Panc1 (cell line): ENCODE measurements at regions not wholly inside any gene's neighbourhood (a gene's known extent, or its start where the extent isn't known, plus 50 kb on each side); places are given as distances from the start of the nearest gene placed in this dataset.

Experiments
- ATAC-seq: fragments of 200-7000 bp; cut with Tn5 transposase; 2 replicates; pipeline ENCODE4 v1.9.1; 2020; ENCODE audit warnings: mild to moderate bottlenecking, moderate library complexity
- BruUV-seq: library from RNA; stranded (reverse); fragments of 400-500 nt; replicated peaks from 2 replicates; lab custom pipeline; 2021; lab: Mats Ljungman, UMichigan
- CTCF ChIA-PET: fragments of 300-600 bp; sonication (Branson Sonifier 250); formaldehyde crosslinking; loops from one replicate; lab custom pipeline; 2022; ENCODE audit warnings: antibody characterized with exemption; lab: Charles Lee
- POLR2A ChIA-PET: fragments of 300-600 bp; sonication (Branson Sonifier 250); formaldehyde crosslinking; loops from one replicate; lab custom pipeline; 2022; ENCODE audit warnings: antibody characterized with exemption; lab: Charles Lee
- DNase-seq: peaks from one replicate; pipeline ENCODE4 v3.0.0-alpha.2; 2010; ENCODE audit warnings: low read depth, low spot score
- H3K27ac ChIP-seq: 2 replicates; pipeline ENCODE4 v1.5.1; 2011; ENCODE audit warnings: mild to moderate bottlenecking, low read length, inconsistent platforms
- H3K27me3 ChIP-seq: fragments of 200-500 bp; sonication (Bioruptor generic); 2 replicates; pipeline ENCODE4 v1.6.0; 2014; ENCODE audit warnings: low read length, inconsistent platforms; ENCODE audit not compliant: control insufficient read depth, insufficient read depth
- H3K36me3 ChIP-seq: fragments of 200-500 bp; sonication (Bioruptor generic); 2 replicates; pipeline ENCODE4 v1.5.1; 2014; ENCODE audit warnings: inconsistent platforms, mild to moderate bottlenecking, low read length, moderate library complexity; ENCODE audit not compliant: control insufficient read depth, insufficient read depth
- H3K4me1 ChIP-seq: 2 replicates; pipeline ENCODE4 v1.5.1; 2011; ENCODE audit warnings: inconsistent platforms, mild to moderate bottlenecking, low read length, moderate library complexity; ENCODE audit not compliant: control insufficient read depth, insufficient read depth
- H3K4me3 ChIP-seq, 2 experiments: 2 replicates each; pipeline ENCODE4 v1.5.1; 2011 to 2012; ENCODE audit warnings: low read depth in 2 of 2, low read length in 2 of 2, mild to moderate bottlenecking in 2 of 2, inconsistent platforms in 1 of 2, moderate library complexity in 1 of 2
- H3K9me3 ChIP-seq: fragments of 200-500 bp; sonication (Bioruptor generic); 2 replicates; pipeline ENCODE4 v1.5.1; 2014; ENCODE audit warnings: low read depth, mild to moderate bottlenecking, inconsistent platforms, low read length, moderate library complexity; ENCODE audit not compliant: control insufficient read depth, insufficient read depth
- CTCF ChIP-seq: fragments of 450-650 bp; IDR thresholded peaks from 2 replicates; pipeline ENCODE4 v1.5.1; 2017; ENCODE audit warnings: mild to moderate bottlenecking
- POLR2AphosphoS5 ChIP-seq: IDR thresholded peaks from 2 replicates; pipeline ENCODE4 v1.6.1; 2012; ENCODE audit warnings: mild to moderate bottlenecking, low read depth, low read length, moderate library complexity
- SIN3A ChIP-seq: IDR thresholded peaks from 2 replicates; pipeline ENCODE4 v1.6.1; 2012; ENCODE audit warnings: low read depth, mild to moderate bottlenecking, low read length, moderate library complexity, borderline replicate concordance; ENCODE audit not compliant: insufficient read depth
- TCF7L2 ChIP-seq: IDR thresholded peaks from 2 replicates; pipeline ENCODE4 v1.6.1; 2011; ENCODE audit warnings: mild to moderate bottlenecking, low read depth, low read length, inconsistent platforms
- in situ Hi-C: cut with HindIII; loops from 2 replicates; pipeline ENCODE4 v1.10.0; 2016; ENCODE audit warnings: low sequenced_read_pairs, low pct_unique_long_range_greater_than_20kb
- intact Hi-C: fragments of 100-400 bp; cut with micrococcal nuclease; formaldehyde crosslinking; loops from one replicate; pipeline ENCODE4 v1.10.0; 2022; ENCODE audit not compliant: unreplicated experiment
- TF ChIP-seq, protein P1 (sequence below), 2 experiments: IDR thresholded peaks; 2 replicates each; pipeline ENCODE4 v1.6.1; 2011 to 2012; ENCODE audit warnings: low read depth in 2 of 2, control low read depth in 1 of 2, low read length in 1 of 2, mild to moderate bottlenecking in 1 of 2, moderate library complexity in 1 of 2; ENCODE audit not compliant: insufficient read depth in 1 of 2

DNA sequence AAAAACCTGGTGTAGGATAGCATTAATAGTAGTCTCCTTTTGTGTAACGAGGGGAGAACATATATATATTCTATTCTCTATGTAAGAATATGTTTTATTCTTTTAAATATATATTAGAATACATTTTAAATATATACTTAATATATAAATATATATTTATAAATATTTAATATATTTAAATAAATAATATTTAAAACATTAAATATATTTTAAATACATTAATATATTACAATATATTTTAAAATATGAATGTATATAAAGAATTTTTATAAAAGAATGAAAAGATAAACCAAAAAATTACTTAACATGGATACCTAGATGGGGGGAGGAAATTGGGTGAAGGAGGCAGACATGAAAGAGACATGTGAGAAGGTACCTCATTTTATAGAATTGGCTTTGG, 53.0 kb upstream of the ZNF831 start:
- intact Hi-C loops, result no loop called here
- H3K9me3 ChIP-seq, result no peaks in the 10 kb centered on the region
- H3K36me3 ChIP-seq, result no peaks in the 10 kb centered on the region
- H3K27ac ChIP-seq, result no peak overlapping the region
- no TSS peak for BruUV-seq
- POLR2A ChIA-PET, result no interaction called here
- no peak overlapping the region for H3K4me3 ChIP-seq
- no peak for DNase-seq
- no peaks in the 10 kb centered on the region for H3K4me1 ChIP-seq
- ATAC-seq, result no peak
- TF ChIP-seq, protein P1, sequence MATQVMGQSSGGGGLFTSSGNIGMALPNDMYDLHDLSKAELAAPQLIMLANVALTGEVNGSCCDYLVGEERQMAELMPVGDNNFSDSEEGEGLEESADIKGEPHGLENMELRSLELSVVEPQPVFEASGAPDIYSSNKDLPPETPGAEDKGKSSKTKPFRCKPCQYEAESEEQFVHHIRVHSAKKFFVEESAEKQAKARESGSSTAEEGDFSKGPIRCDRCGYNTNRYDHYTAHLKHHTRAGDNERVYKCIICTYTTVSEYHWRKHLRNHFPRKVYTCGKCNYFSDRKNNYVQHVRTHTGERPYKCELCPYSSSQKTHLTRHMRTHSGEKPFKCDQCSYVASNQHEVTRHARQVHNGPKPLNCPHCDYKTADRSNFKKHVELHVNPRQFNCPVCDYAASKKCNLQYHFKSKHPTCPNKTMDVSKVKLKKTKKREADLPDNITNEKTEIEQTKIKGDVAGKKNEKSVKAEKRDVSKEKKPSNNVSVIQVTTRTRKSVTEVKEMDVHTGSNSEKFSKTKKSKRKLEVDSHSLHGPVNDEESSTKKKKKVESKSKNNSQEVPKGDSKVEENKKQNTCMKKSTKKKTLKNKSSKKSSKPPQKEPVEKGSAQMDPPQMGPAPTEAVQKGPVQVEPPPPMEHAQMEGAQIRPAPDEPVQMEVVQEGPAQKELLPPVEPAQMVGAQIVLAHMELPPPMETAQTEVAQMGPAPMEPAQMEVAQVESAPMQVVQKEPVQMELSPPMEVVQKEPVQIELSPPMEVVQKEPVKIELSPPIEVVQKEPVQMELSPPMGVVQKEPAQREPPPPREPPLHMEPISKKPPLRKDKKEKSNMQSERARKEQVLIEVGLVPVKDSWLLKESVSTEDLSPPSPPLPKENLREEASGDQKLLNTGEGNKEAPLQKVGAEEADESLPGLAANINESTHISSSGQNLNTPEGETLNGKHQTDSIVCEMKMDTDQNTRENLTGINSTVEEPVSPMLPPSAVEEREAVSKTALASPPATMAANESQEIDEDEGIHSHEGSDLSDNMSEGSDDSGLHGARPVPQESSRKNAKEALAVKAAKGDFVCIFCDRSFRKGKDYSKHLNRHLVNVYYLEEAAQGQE (IDR thresholded peaks at IDR 0.05; ENCODE audit: insufficient read depth in 1 of 2, low read depth in 2 of 2, low read length in 1 of 2), result no peak
- TF ChIP-seq POLR2AphosphoS5, result no peak
- peaks cover 2% of the 10 kb centered on the region; the same call in 1 of the 2 replicates for H3K27me3 ChIP-seq
- in situ Hi-C loops, result no loop called here
- CTCF ChIA-PET, result no interaction called here

DNA sequence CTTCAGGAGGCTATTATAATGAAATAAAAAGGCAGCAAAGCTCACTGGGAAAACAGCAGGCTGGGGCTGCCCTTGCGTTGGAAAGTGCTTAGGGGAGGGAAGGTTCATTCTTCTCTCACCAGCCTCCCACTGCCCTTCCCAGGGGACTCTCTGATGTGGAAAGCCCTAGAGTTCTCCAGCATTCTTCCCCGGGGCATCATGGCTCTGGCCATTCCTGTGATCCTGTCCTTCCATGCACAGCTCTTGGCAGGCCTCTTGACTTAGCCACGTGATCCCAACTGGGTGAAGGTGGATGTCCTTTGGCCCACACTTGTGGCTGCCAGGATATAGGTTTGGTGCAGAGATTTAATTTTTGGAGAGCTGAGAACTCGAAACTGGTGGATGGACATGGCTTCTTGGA, 58.0 kb upstream of the ZNF831 start:
- DNase-seq (no peak), ATAC-seq (no peak)
- H3K27ac ChIP-seq, result no peak overlapping the region
- in situ Hi-C loops, result no loop called here
- peaks cover 5% of the 10 kb centered on the region for H3K27me3 ChIP-seq
- CTCF ChIA-PET, result no interaction called here
- H3K36me3 ChIP-seq, result no peaks in the 10 kb centered on the region
- no peaks in the 10 kb centered on the region for H3K9me3 ChIP-seq
- intact Hi-C loops, result no loop called here
- POLR2A ChIA-PET, result no interaction called here
- H3K4me1 ChIP-seq, result no peaks in the 10 kb centered on the region
- BruUV-seq, result no TSS peak
- TF ChIP-seq TCF7L2 (no peak), CTCF (no peak), SIN3A (no peak), POLR2AphosphoS5 (no peak)
- TF ChIP-seq, protein P1 (IDR thresholded peaks at IDR 0.05; ENCODE audit: insufficient read depth in 1 of 2, low read depth in 2 of 2, low read length in 1 of 2), result no peak
- no peak overlapping the region for H3K4me3 ChIP-seq
